HEK293 (cell line): ENCODE measurements at regions not wholly inside any gene's neighbourhood (a gene's known extent, or its start where the extent isn't known, plus 50 kb on each side); places are given as distances from the start of the nearest gene placed in this dataset.

Experiments
- CTCF ChIA-PET: fragments of 350-600 bp; formaldehyde crosslinking; extraction: SDS; loops from one replicate; lab custom pipeline; 2021; ENCODE audit warnings: antibody characterized with exemption; lab: Yijun Ruan, JAX
- POLR2A ChIA-PET: fragments of 300-600 bp; formaldehyde crosslinking; extraction: SDS; loops from one replicate; lab custom pipeline; 2020; ENCODE audit warnings: antibody characterized with exemption, inconsistent platforms; lab: Yijun Ruan, JAX
- H3K27ac ChIP-seq: fragments of 200-500 bp; sonication (Bioruptor generic); 2 replicates; pipeline ENCODE4 v1.5.1; 2014; ENCODE audit warnings: low read depth, low read length, control low read depth, inconsistent platforms; ENCODE audit errors: extremely low read depth
- H3K36me3 ChIP-seq, 2 experiments: fragments of 200-500 bp in 1 of 2; sonication (Bioruptor generic) in 1 of 2; 1 replicate in 1 of 2; 2 replicates in 1 of 2; pipeline ENCODE4 v1.5.1; 2014 to 2017; ENCODE audit warnings: inconsistent platforms in 2 of 2, low read length in 2 of 2; ENCODE audit not compliant: control insufficient read depth in 2 of 2, insufficient read depth in 1 of 2
- H3K4me1 ChIP-seq: fragments of 200-500 bp; sonication (Bioruptor generic); 2 replicates; pipeline ENCODE4 v1.5.1; 2014; ENCODE audit warnings: mild to moderate bottlenecking, low read length, inconsistent platforms; ENCODE audit not compliant: control insufficient read depth, insufficient read depth
- H3K4me3 ChIP-seq: 2 replicates; pipeline ENCODE4 v1.5.1; 2011; ENCODE audit warnings: low read depth, mild to moderate bottlenecking, control low read depth, low read length, moderate library complexity
- H3K9me3 ChIP-seq: fragments of 200-500 bp; sonication (Bioruptor generic); 2 replicates; pipeline ENCODE4 v1.5.1; 2014; ENCODE audit warnings: low read depth, low read length, inconsistent platforms; ENCODE audit not compliant: control insufficient read depth, insufficient read depth
- GFI1B ChIP-seq: fragments of 450-650 bp; formaldehyde crosslinking; IDR thresholded peaks from 2 replicates; pipeline ENCODE4 v1.5.1; 2016; ENCODE audit warnings: missing biosample characterization, missing genetic modification characterization
- OSR2 ChIP-seq: fragments of 450-650 bp; formaldehyde crosslinking; IDR thresholded peaks from 2 replicates; pipeline ENCODE4 v1.5.1; 2016; ENCODE audit warnings: missing biosample characterization, missing genetic modification characterization
- PRDM1 ChIP-seq: fragments of 450-650 bp; formaldehyde crosslinking; IDR thresholded peaks from 2 replicates; pipeline ENCODE4; 2016; ENCODE audit warnings: missing biosample characterization, missing genetic modification characterization
- REPIN1 ChIP-seq: fragments of 450-650 bp; formaldehyde crosslinking; IDR thresholded peaks from 2 replicates; pipeline ENCODE4 v1.5.1; 2017; ENCODE audit warnings: missing biosample characterization, missing genetic modification characterization, low read depth
- SCRT2 ChIP-seq: fragments of 450-650 bp; formaldehyde crosslinking; IDR thresholded peaks from 2 replicates; pipeline ENCODE4 v1.5.1; 2016; ENCODE audit warnings: missing biosample characterization, missing genetic modification characterization
- SP2 ChIP-seq: fragments of 450-650 bp; formaldehyde crosslinking; IDR thresholded peaks from 2 replicates; pipeline ENCODE4 v1.5.1; 2016; ENCODE audit warnings: missing biosample characterization, missing genetic modification characterization
- YY1 ChIP-seq: fragments of 450-650 bp; formaldehyde crosslinking; IDR thresholded peaks from 2 replicates; pipeline ENCODE4 v1.5.1; 2018; ENCODE audit warnings: missing biosample characterization, missing genetic modification characterization
- ZBTB7A ChIP-seq: fragments of 450-650 bp; formaldehyde crosslinking; IDR thresholded peaks from 2 replicates; pipeline ENCODE4 v1.5.1; 2016; ENCODE audit warnings: low read depth, missing biosample characterization, missing genetic modification characterization
- ZFP37 ChIP-seq: fragments of 450-650 bp; formaldehyde crosslinking; IDR thresholded peaks from 2 replicates; pipeline ENCODE4 v1.5.1; 2016; ENCODE audit warnings: missing biosample characterization, missing genetic modification characterization
- ZNF211 ChIP-seq: fragments of 450-650 bp; formaldehyde crosslinking; IDR thresholded peaks from 2 replicates; pipeline ENCODE4 v1.5.1; 2016; ENCODE audit warnings: low read depth, missing biosample characterization, missing genetic modification characterization
- ZNF221 ChIP-seq: fragments of 450-650 bp; formaldehyde crosslinking; IDR thresholded peaks from 2 replicates; pipeline ENCODE4 v1.5.1; 2017; ENCODE audit warnings: missing biosample characterization, missing genetic modification characterization, borderline replicate concordance
- ZNF302 ChIP-seq: fragments of 450-650 bp; formaldehyde crosslinking; IDR thresholded peaks from 2 replicates; pipeline ENCODE4 v1.5.1; 2016; ENCODE audit warnings: missing biosample characterization, missing genetic modification characterization, low read depth
- ZNF391 ChIP-seq: fragments of 450-650 bp; formaldehyde crosslinking; IDR thresholded peaks from 2 replicates; pipeline ENCODE4 v1.5.1; 2016; ENCODE audit warnings: low read depth, missing biosample characterization, missing genetic modification characterization, borderline replicate concordance
- ZNF549 ChIP-seq: fragments of 450-650 bp; IDR thresholded peaks from 2 replicates; pipeline ENCODE4 v1.5.1; 2018; ENCODE audit warnings: missing biosample characterization, missing genetic modification characterization, mild to moderate bottlenecking, inconsistent platforms, moderate library complexity
- ZNF555 ChIP-seq: fragments of 450-650 bp; formaldehyde crosslinking; conservative IDR thresholded peaks from 2 replicates; pipeline ENCODE4 v1.5.1; 2017; ENCODE audit warnings: missing biosample characterization, mild to moderate bottlenecking, missing genetic modification characterization, inconsistent platforms
- ZNF585B ChIP-seq: fragments of 450-650 bp; formaldehyde crosslinking; IDR thresholded peaks from 2 replicates; pipeline ENCODE4 v1.5.1; 2016; ENCODE audit warnings: missing biosample characterization, missing genetic modification characterization
- ZNF645 ChIP-seq: fragments of 450-650 bp; formaldehyde crosslinking; IDR thresholded peaks from 2 replicates; pipeline ENCODE4; 2016; ENCODE audit warnings: missing biosample characterization, missing genetic modification characterization
- ZNF785 ChIP-seq: fragments of 450-650 bp; formaldehyde crosslinking; IDR thresholded peaks from 2 replicates; pipeline ENCODE4 v1.5.1; 2016; ENCODE audit warnings: missing biosample characterization, missing genetic modification characterization
- ZNF792 ChIP-seq: fragments of 450-650 bp; formaldehyde crosslinking; IDR thresholded peaks from 2 replicates; pipeline ENCODE4 v1.5.1; 2016; ENCODE audit warnings: missing biosample characterization, missing genetic modification characterization
- ZSCAN30 ChIP-seq: fragments of 450-650 bp; IDR thresholded peaks from 2 replicates; pipeline ENCODE4 v1.5.1; 2018; ENCODE audit warnings: missing biosample characterization, mild to moderate bottlenecking, missing genetic modification characterization, moderate library complexity
- TF ChIP-seq, protein P1 (sequence below): fragments of 450-650 bp; formaldehyde crosslinking; IDR thresholded peaks from 2 replicates; pipeline ENCODE4 v1.5.1; 2016; ENCODE audit warnings: missing biosample characterization, missing genetic modification characterization
- TF ChIP-seq, protein P2 (sequence below): fragments of 450-650 bp; formaldehyde crosslinking; IDR thresholded peaks from 2 replicates; pipeline ENCODE4 v1.5.1; 2016; ENCODE audit warnings: missing biosample characterization, missing genetic modification characterization
- TF ChIP-seq, protein P3 (sequence below): fragments of 450-650 bp; formaldehyde crosslinking; IDR thresholded peaks from 2 replicates; pipeline ENCODE4 v1.5.1; 2016; ENCODE audit warnings: missing biosample characterization, missing genetic modification characterization, borderline replicate concordance

GRCh38 chr3:14261229-14261628, 82.6 kb downstream of the LSM3 start (continued):
- TF ChIP-seq ZNF645 (tag by site-specific recombination) (no peak), ZNF792 (tag by site-specific recombination) (no peak), SCRT2 (tag by site-specific recombination) (no peak)

GRCh38 chr3:14262212-14262611, 83.6 kb downstream of the LSM3 start:
- Histone ChIP-seq H3K4me1 (peaks cover 8% of the 10 kb centered on the region; the same call in 1 of the 2 replicates), H3K27ac (no peak overlapping the region), H3K4me3 (no peak overlapping the region), H3K36me3 (no peaks in the 10 kb centered on the region), H3K9me3 (no peaks in the 10 kb centered on the region)
- TF ChIP-seq ZNF555 (no peak), ZNF221 (tag by site-specific recombination) (no peak), ZNF785 (tag by site-specific recombination) (no peak), ZBTB7A (no peak), GFI1B (tag by site-specific recombination) (no peak), ZNF302 (tag by site-specific recombination) (no peak), SP2 (tag by site-specific recombination) (no peak), ZSCAN30 (tag by site-specific recombination) (no peak), OSR2 (tag by site-specific recombination) (no peak), ZFP37 (tag by site-specific recombination) (no peak), ZNF585B (no peak), ZNF549 (no peak), PRDM1 (tag by site-specific recombination) (no peak), YY1 (tag by site-specific recombination) (no peak), ZNF391 (tag by site-specific recombination) (no peak), REPIN1 (no peak), ZNF211 (tag by site-specific recombination) (no peak)
- TF ChIP-seq, protein P1, sequence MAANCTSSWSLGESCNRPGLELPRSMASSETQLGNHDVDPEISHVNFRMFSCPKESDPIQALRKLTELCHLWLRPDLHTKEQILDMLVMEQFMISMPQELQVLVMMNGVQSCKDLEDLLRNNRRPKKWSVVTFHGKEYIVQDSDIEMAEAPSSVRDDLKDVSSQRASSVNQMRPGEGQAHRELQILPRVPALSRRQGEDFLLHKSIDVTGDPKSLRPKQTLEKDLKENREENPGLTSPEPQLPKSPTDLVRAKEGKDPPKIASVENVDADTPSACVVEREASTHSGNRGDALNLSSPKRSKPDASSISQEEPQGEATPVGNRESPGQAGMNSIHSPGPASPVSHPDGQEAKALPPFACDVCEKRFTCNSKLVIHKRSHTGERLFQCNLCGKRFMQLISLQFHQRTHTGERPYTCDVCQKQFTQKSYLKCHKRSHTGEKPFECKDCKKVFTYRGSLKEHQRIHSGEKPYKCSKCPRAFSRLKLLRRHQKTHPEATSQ (tag by site-specific recombination) = no peak
- TF ChIP-seq, protein P2, sequence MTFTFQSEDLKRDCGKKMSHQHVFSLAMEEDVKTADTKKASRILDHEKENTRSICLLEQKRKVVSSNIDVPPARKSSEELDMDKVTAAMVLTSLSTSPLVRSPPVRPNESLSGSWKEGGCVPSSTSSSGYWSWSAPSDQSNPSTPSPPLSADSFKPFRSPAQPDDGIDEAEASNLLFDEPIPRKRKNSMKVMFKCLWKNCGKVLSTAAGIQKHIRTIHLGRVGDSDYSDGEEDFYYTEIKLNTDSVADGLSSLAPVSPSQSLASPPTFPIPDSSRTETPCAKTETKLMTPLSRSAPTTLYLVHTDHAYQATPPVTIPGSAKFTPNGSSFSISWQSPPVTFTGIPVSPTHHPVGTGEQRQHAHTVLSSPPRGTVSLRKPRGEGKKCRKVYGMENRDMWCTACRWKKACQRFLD (tag by site-specific recombination) = no peak
- TF ChIP-seq, protein P3, sequence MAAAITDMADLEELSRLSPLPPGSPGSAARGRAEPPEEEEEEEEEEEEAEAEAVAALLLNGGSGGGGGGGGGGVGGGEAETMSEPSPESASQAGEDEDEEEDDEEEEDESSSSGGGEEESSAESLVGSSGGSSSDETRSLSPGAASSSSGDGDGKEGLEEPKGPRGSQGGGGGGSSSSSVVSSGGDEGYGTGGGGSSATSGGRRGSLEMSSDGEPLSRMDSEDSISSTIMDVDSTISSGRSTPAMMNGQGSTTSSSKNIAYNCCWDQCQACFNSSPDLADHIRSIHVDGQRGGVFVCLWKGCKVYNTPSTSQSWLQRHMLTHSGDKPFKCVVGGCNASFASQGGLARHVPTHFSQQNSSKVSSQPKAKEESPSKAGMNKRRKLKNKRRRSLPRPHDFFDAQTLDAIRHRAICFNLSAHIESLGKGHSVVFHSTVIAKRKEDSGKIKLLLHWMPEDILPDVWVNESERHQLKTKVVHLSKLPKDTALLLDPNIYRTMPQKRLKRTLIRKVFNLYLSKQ = no peak
- ChIA-PET CTCF (interaction anchor here (0.6 to 7.7 kb wide), 18 partner anchors 13 to 659 kb away, joined by 3 to 163 read pairs (median 5); no protein-coding TSS in a partner anchor), POLR2A (no interaction called here)
